HepG2 (cell line): ENCODE measurements at regions not wholly inside any gene's neighbourhood (a gene's known extent, or its start where the extent isn't known, plus 50 kb on each side); places are given as distances from the start of the nearest gene placed in this dataset.

ENCODE experiments used
- ATAC-seq: fragments of 200-7000 bp; cut with Tn5 transposase; 3 replicates; pipeline ENCODE4 v1.9.1; 2020; ENCODE audit warnings: mild to moderate bottlenecking, moderate library complexity
- BruUV-seq: library from RNA; stranded (reverse); fragments of 400-500 nt; replicated peaks from 2 replicates; lab custom pipeline; 2021; lab: Mats Ljungman, UMichigan
- CTCF ChIA-PET: fragments of 300-600 bp; formaldehyde crosslinking; extraction: SDS; loops from one replicate; lab custom pipeline; 2021; ENCODE audit warnings: low total read pairs, inconsistent platforms, low intra/inter-chr PET ratio; lab: Yijun Ruan, JAX
- POLR2A ChIA-PET: fragments of 350-600 bp; sonication (Branson Sonifier 250); formaldehyde crosslinking; loops from one replicate; lab custom pipeline; 2020; ENCODE audit warnings: antibody characterized with exemption, inconsistent platforms; lab: Yijun Ruan, JAX
- DNase-seq: peaks from one replicate; pipeline ENCODE4 v3.0.0-alpha.2; 2015; ENCODE audit warnings: low spot score
- FAIRE-seq: peaks from 3 replicates; lab custom pipeline; 2011; peaks lifted over from hg19 to GRCh38; lab: Jason Lieb, UNC
- H2AFZ ChIP-seq: one replicate; pipeline ENCODE4 v1.6.1; 2011; ENCODE audit warnings: low read length, inconsistent platforms
- H3K27ac ChIP-seq: fragments of 300-600 bp; 3 replicates; pipeline ENCODE4 v1.8.0; 2011; ENCODE audit warnings: mixed run types, mild to moderate bottlenecking, mixed read lengths, low read length, inconsistent platforms; ENCODE audit not compliant: insufficient read depth; ENCODE audit errors: extremely low read length
- H3K27me3 ChIP-seq, 2 experiments: fragments of 200-600 bp in 1 of 2; 2 replicates in 1 of 2; 3 replicates in 1 of 2; pipeline versions ENCODE4 v1.6.0 to v1.8.0; 2011; ENCODE audit warnings: low read length in 2 of 2, mild to moderate bottlenecking in 2 of 2, moderate library complexity in 2 of 2, inconsistent platforms in 1 of 2; ENCODE audit not compliant: insufficient read depth in 2 of 2, control insufficient read depth in 1 of 2
- H3K36me3 ChIP-seq, 2 experiments: fragments of 200-600 bp in 1 of 2; replicated peaks in 1 of 2; 2 replicates in 1 of 2; 3 replicates in 1 of 2; pipeline versions ENCODE4 v1.5.1 to v1.8.0; 2011; ENCODE audit warnings: low read length in 2 of 2, inconsistent platforms in 1 of 2; ENCODE audit not compliant: insufficient read depth in 2 of 2, control insufficient read depth in 1 of 2
- H3K4me1 ChIP-seq: 2 replicates; pipeline ENCODE4 v1.5.1; 2012; ENCODE audit warnings: low read length, inconsistent platforms; ENCODE audit not compliant: insufficient read depth
- H3K4me2 ChIP-seq: 2 replicates; pipeline ENCODE4 v1.6.0; 2011; ENCODE audit warnings: low read depth, low read length, inconsistent platforms
- H3K4me3 ChIP-seq, 3 experiments: fragments of 200-600 bp in 1 of 3; sonication (generic), shearing (Covaris generic) in 1 of 3; replicated peaks in 1 of 3; 2 replicates each; pipeline ENCODE4 v1.5.1; 2011 to 2016; ENCODE audit warnings: low read length in 3 of 3, inconsistent platforms in 2 of 3, low read depth in 2 of 3, mild to moderate bottlenecking in 2 of 3, control low read depth in 1 of 3, mixed read lengths in 1 of 3; ENCODE audit not compliant: insufficient read depth in 1 of 3
- H3K79me2 ChIP-seq: one replicate; pipeline ENCODE4 v1.6.1; 2011; ENCODE audit warnings: low read length, inconsistent platforms; ENCODE audit not compliant: insufficient read depth
- H3K9ac ChIP-seq: 2 replicates; pipeline ENCODE4 v1.6.0; 2011; ENCODE audit warnings: mild to moderate bottlenecking, low read depth, low read length, inconsistent platforms; ENCODE audit not compliant: insufficient read depth
- H3K9me3 ChIP-seq: 2 replicates; pipeline ENCODE4 v1.5.1; 2012; ENCODE audit warnings: mild to moderate bottlenecking, low read length
- H4K20me1 ChIP-seq: 2 replicates; pipeline ENCODE4 v1.6.0; 2011; ENCODE audit warnings: inconsistent platforms, mild to moderate bottlenecking, low read length, moderate library complexity; ENCODE audit not compliant: insufficient read depth
- PAX8 ChIP-seq: sonication (generic); formaldehyde crosslinking; IDR thresholded peaks from 2 replicates; pipeline ENCODE4 v1.8.0; 2022; ENCODE audit warnings: mild to moderate bottlenecking, missing genetic modification reagents, borderline replicate concordance
- RNF2 ChIP-seq: fragments of 450-650 bp; conservative IDR thresholded peaks from 2 replicates; pipeline ENCODE4 v1.6.1; 2016; ENCODE audit warnings: low read depth
- ZFP37 ChIP-seq: sonication (generic); formaldehyde crosslinking; IDR thresholded peaks from 2 replicates; pipeline ENCODE4 v1.4.0; 2020; ENCODE audit warnings: missing genetic modification reagents, borderline replicate concordance
- ZNF329 ChIP-seq: sonication (generic); formaldehyde crosslinking; IDR thresholded peaks from 2 replicates; pipeline ENCODE4 v1.9.0; 2021; ENCODE audit warnings: low read depth, mild to moderate bottlenecking, missing genetic modification reagents
- ZUFSP ChIP-seq: sonication (generic); formaldehyde crosslinking; IDR thresholded peaks from 2 replicates; pipeline ENCODE4 v1.9.0; 2021; ENCODE audit warnings: missing genetic modification reagents, mild to moderate bottlenecking, borderline replicate concordance
- WGBS: methylation state at CpG from one replicate; pipeline ENCODE4 v1.1.6; 2017; ENCODE audit warnings: low lambda C conversion rate; 5-methylcytosine and 5-hydroxymethylcytosine counted together
- in situ Hi-C: cut with HindIII; loops from 2 replicates; pipeline ENCODE4 v1.10.0; 2017; ENCODE audit warnings: low pct_unique_long_range_greater_than_20kb; ENCODE audit not compliant: extremely low pct_ligation_motif_present
- intact Hi-C: fragments of 100-400 bp; cut with micrococcal nuclease; formaldehyde crosslinking; loops from one replicate; pipeline ENCODE4 v1.10.0; 2022; ENCODE audit not compliant: unreplicated experiment
- TF ChIP-seq, protein P1 (sequence below): IDR thresholded peaks from 2 replicates; pipeline ENCODE4 v1.6.1; 2018; ENCODE audit warnings: missing genetic modification reagents, mild to moderate bottlenecking, missing compliant biosample characterization

GRCh38 chr9:83154821-83155220 lies 91.9 kb upstream of the RASEF start:
- Histone ChIP-seq H4K20me1 (no peaks in the 10 kb centered on the region), H3K4me2 (no peak overlapping the region), H3K4me1 (no peaks in the 10 kb centered on the region), H3K27ac (no peak overlapping the region), H3K27me3 (no peaks in the 10 kb centered on the region), H2AFZ (no peak overlapping the region), H3K9ac (no peak overlapping the region), H3K79me2 (no peaks in the 10 kb centered on the region), H3K36me3 (no peaks in the 10 kb centered on the region), H3K4me3 (no peak overlapping the region), H3K9me3 (no peaks in the 10 kb centered on the region)
- FAIRE-seq (no peak), DNase-seq (no peak), ATAC-seq (no peak)
- intact Hi-C loops (loop anchor here (10.0 kb wide), 1 partner anchor 760 kb away; no protein-coding TSS in a partner anchor), in situ Hi-C loops (no loop called here)
- WGBS: 10% methylated on average over 2 of the region's 2 CpGs
- POLR2A ChIA-PET: no interaction called here
- BruUV-seq: no TSS peak
- TF ChIP-seq RNF2: no peak
- no peak for TF ChIP-seq ZUFSP (CRISPR knock-in tag)
- TF ChIP-seq ZNF329 (CRISPR knock-in tag): no peak
- TF ChIP-seq ZFP37 (CRISPR knock-in tag): no peak
- TF ChIP-seq PAX8 (CRISPR knock-in tag): no peak
- TF ChIP-seq, protein P1, sequence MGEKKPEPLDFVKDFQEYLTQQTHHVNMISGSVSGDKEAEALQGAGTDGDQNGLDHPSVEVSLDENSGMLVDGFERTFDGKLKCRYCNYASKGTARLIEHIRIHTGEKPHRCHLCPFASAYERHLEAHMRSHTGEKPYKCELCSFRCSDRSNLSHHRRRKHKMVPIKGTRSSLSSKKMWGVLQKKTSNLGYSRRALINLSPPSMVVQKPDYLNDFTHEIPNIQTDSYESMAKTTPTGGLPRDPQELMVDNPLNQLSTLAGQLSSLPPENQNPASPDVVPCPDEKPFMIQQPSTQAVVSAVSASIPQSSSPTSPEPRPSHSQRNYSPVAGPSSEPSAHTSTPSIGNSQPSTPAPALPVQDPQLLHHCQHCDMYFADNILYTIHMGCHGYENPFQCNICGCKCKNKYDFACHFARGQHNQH (CRISPR knock-in tag): no peak
- CTCF ChIA-PET: no interaction called here
